Panc1 (cell line): ENCODE measurements at regions not wholly inside any gene's neighbourhood (a gene's known extent, or its start where the extent isn't known, plus 50 kb on each side); places are given as distances from the start of the nearest gene placed in this dataset.
"Not testable (repeated sequence)": the region's sequence is repeated elsewhere in the genome, so short reads cannot be mapped to it uniquely, and the experiment has no call there.

ENCODE experiments used
- CTCF ChIP-seq: fragments of 450-650 bp; IDR thresholded peaks from 2 replicates; pipeline ENCODE4 v1.5.1; 2017; ENCODE audit warnings: mild to moderate bottlenecking
- POLR2AphosphoS5 ChIP-seq: IDR thresholded peaks from 2 replicates; pipeline ENCODE4 v1.6.1; 2012; ENCODE audit warnings: mild to moderate bottlenecking, low read depth, low read length, moderate library complexity
- REST ChIP-seq, 2 experiments: IDR thresholded peaks; 2 replicates each; pipeline ENCODE4 v1.6.1; 2011 to 2012; ENCODE audit warnings: low read depth in 2 of 2, control low read depth in 1 of 2, low read length in 1 of 2, mild to moderate bottlenecking in 1 of 2, moderate library complexity in 1 of 2; ENCODE audit not compliant: insufficient read depth in 1 of 2

GRCh38 chr18:15407874-15408273 is 659.9 kb downstream of the ANKRD30B start:
- not testable (repeated sequence) for TF ChIP-seq POLR2AphosphoS5; CTCF; REST (IDR thresholded peaks at IDR 0.05; ENCODE audit: insufficient read depth in 1 of 2, low read depth in 2 of 2, low read length in 1 of 2)
